Tibial artery (tissue), 4 donors: ENCODE measurements at regions not wholly inside any gene's neighbourhood (a gene's known extent, or its start where the extent isn't known, plus 50 kb on each side); places are given as distances from the start of the nearest gene placed in this dataset.

Experiments used
- DNase-seq, 2 donors: peaks; one replicate each; pipeline ENCODE4 v3.0.0-alpha.2; 2019
- H3K27ac ChIP-seq, 2 donors: fragments of 200-600 bp; sonication (generic) in 1 of 2; 1 replicate in 1 of 2; 2 replicates in 1 of 2; pipeline ENCODE4 v1.5.1; 2018 to 2019; ENCODE audit warnings: mild to moderate bottlenecking in 1 of 2
- H3K27me3 ChIP-seq, 2 donors: fragments of 200-600 bp; sonication (generic) in 1 of 2; one replicate each; pipeline versions ENCODE4 v1.5.1 to v1.6.0; 2016 to 2019
- H3K36me3 ChIP-seq, 3 donors: fragments of 200-600 bp; sonication (generic) in 2 of 3; one replicate each; pipeline ENCODE4 v1.5.1; 2016 to 2019; ENCODE audit warnings: mild to moderate bottlenecking in 2 of 3
- H3K4me1 ChIP-seq, 4 donors: fragments of 200-600 bp; sonication (generic) in 2 of 4; 1 replicate in 3 of 4; 2 replicates in 1 of 4; pipeline ENCODE4 v1.5.1; 2016 to 2019
- H3K4me3 ChIP-seq, 2 donors: fragments of 200-600 bp; sonication (generic) in 1 of 2; 1 replicate in 1 of 2; 2 replicates in 1 of 2; pipeline ENCODE4 v1.5.1; 2018 to 2019; ENCODE audit warnings: mild to moderate bottlenecking in 2 of 2
- H3K9me3 ChIP-seq, 3 donors: fragments of 200-600 bp; sonication (generic) in 1 of 3; one replicate each; pipeline ENCODE4 v1.5.1; 2016 to 2019
- intact Hi-C: fragments of 100-400 bp; cut with DNase I; formaldehyde crosslinking; loops from one replicate; pipeline ENCODE4 v1.15.0; 2023; ENCODE audit warnings: low total_unique reads
- TF ChIP-seq, protein P1 (sequence below), 2 experiments: fragments of 200-600 bp in 1 of 2; fragments of 450-650 bp in 1 of 2; IDR thresholded peaks; one replicate each; pipeline ENCODE4 v1.5.1; 2017 to 2019; ENCODE audit warnings: antibody characterized with exemption in 2 of 2, mild to moderate bottlenecking in 1 of 2, moderate library complexity in 1 of 2

- TF ChIP-seq, protein P1, sequence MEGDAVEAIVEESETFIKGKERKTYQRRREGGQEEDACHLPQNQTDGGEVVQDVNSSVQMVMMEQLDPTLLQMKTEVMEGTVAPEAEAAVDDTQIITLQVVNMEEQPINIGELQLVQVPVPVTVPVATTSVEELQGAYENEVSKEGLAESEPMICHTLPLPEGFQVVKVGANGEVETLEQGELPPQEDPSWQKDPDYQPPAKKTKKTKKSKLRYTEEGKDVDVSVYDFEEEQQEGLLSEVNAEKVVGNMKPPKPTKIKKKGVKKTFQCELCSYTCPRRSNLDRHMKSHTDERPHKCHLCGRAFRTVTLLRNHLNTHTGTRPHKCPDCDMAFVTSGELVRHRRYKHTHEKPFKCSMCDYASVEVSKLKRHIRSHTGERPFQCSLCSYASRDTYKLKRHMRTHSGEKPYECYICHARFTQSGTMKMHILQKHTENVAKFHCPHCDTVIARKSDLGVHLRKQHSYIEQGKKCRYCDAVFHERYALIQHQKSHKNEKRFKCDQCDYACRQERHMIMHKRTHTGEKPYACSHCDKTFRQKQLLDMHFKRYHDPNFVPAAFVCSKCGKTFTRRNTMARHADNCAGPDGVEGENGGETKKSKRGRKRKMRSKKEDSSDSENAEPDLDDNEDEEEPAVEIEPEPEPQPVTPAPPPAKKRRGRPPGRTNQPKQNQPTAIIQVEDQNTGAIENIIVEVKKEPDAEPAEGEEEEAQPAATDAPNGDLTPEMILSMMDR (IDR thresholded peaks at IDR 0.05) = no peak
- Histone ChIP-seq H3K9me3 (no peaks in the 10 kb centered on the region), H3K27me3 (no peaks in the 10 kb centered on the region), H3K4me3 (no peak overlapping the region), H3K4me1 (no peaks in the 10 kb centered on the region), H3K27ac (no peak overlapping the region), H3K36me3 (no peaks in the 10 kb centered on the region)
- DNase-seq = no peak
- intact Hi-C loops = no loop called here
Measured at GRCh38 chr2:166803373-166804000, 84.8 kb upstream of the XIRP2 start.

GRCh38 chr2:166802475-166802874, 85.8 kb upstream of the XIRP2 start:
- H3K4me1 ChIP-seq = no peaks in the 10 kb centered on the region
- intact Hi-C loops = no loop called here
- no peaks in the 10 kb centered on the region for H3K27me3 ChIP-seq
- H3K9me3 ChIP-seq = no peaks in the 10 kb centered on the region
- H3K4me3 ChIP-seq = no peak overlapping the region
- TF ChIP-seq, protein P1 (IDR thresholded peaks at IDR 0.05) = no peak
- H3K27ac ChIP-seq = no peak overlapping the region
- H3K36me3 ChIP-seq = no peaks in the 10 kb centered on the region
- no peak for DNase-seq

GRCh38 chr2:166792808-166793207, 95.5 kb upstream of the XIRP2 start:
- DNase-seq = no peak
- intact Hi-C loops = no loop called here
- Histone ChIP-seq H3K9me3 (no peaks in the 10 kb centered on the region), H3K4me1 (no peaks in the 10 kb centered on the region), H3K27me3 (no peaks in the 10 kb centered on the region), H3K4me3 (no peak overlapping the region), H3K36me3 (no peaks in the 10 kb centered on the region), H3K27ac (no peak overlapping the region)
- TF ChIP-seq, protein P1 (IDR thresholded peaks at IDR 0.05) = no peak

DNA sequence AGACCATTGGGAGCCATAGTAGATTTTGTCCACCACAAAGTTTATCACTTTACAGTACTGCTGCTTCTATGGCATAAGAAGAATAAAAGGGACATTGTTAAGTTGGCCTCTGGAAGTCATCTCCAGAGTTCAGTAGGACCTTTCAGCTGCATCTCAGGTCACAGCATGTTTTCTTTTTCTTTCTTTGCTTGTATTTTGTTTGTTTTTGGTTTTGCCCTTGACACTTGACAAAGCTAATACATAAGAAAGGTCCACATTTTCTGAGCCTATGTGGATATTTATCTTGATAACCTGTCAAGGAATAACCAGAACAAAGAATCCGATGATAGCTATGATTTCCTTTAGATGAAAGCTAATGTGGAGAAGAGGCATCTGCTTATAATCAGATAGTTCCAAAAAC, 101.6 kb upstream of the XIRP2 start:
- Histone ChIP-seq H3K27ac (no peak overlapping the region), H3K4me3 (no peak overlapping the region), H3K9me3 (no peaks in the 10 kb centered on the region), H3K27me3 (no peaks in the 10 kb centered on the region), H3K4me1 (no peaks in the 10 kb centered on the region), H3K36me3 (no peaks in the 10 kb centered on the region)
- DNase-seq = no peak
- TF ChIP-seq, protein P1 (IDR thresholded peaks at IDR 0.05) = no peak
- intact Hi-C loops = no loop called here

GRCh38 chr2:166784296-166784946, 103.9 kb upstream of the XIRP2 start:
- H3K27me3 ChIP-seq = no peaks in the 10 kb centered on the region
- intact Hi-C loops = no loop called here
- TF ChIP-seq, protein P1 (IDR thresholded peaks at IDR 0.05) = no peak
- DNase-seq = no peak
- H3K4me1 ChIP-seq = no peaks in the 10 kb centered on the region
- H3K36me3 ChIP-seq = no peaks in the 10 kb centered on the region
- H3K27ac ChIP-seq = no peak overlapping the region
- no peak overlapping the region for H3K4me3 ChIP-seq
- H3K9me3 ChIP-seq = no peaks in the 10 kb centered on the region
